Neural crest cell (in vitro differentiated cells): ENCODE measurements at regions not wholly inside any gene's neighbourhood (a gene's known extent, or its start where the extent isn't known, plus 50 kb on each side); places are given as distances from the start of the nearest gene placed in this dataset.

Source experiments
- DNase-seq: peaks from one replicate; pipeline ENCODE4 v3.0.0; 2021; ENCODE audit warnings: low read depth, mixed read lengths, low spot score
- H3K27ac Mint-ChIP-seq: one replicate; pipeline ENCODE4 v1.8.0; 2021; ENCODE audit warnings: mild to moderate bottlenecking, mixed read lengths; ENCODE audit not compliant: unreplicated experiment
- H3K27me3 Mint-ChIP-seq: 2 replicates; pipeline ENCODE4 v1.8.0; 2021; ENCODE audit warnings: low read depth, mild to moderate bottlenecking, mixed read lengths
- H3K36me3 Mint-ChIP-seq: 2 replicates; pipeline ENCODE4 v1.8.0; 2021; ENCODE audit warnings: low read depth, mild to moderate bottlenecking, mixed read lengths
- H3K4me1 Mint-ChIP-seq: 2 replicates; pipeline ENCODE4 v1.8.0; 2021; ENCODE audit warnings: mixed read lengths
- H3K4me3 Mint-ChIP-seq: one replicate; pipeline ENCODE4 v1.8.0; 2021; ENCODE audit warnings: mild to moderate bottlenecking, mixed read lengths
- H3K9me3 Mint-ChIP-seq: 2 replicates; pipeline ENCODE4 v1.8.0; 2021; ENCODE audit warnings: mixed read lengths
- CTCF ChIP-seq: fragments of 200-600 bp; sonication (generic); conservative IDR thresholded peaks from 2 replicates; pipeline ENCODE4 v1.5.0; 2021; ENCODE audit warnings: antibody characterized with exemption, mild to moderate bottlenecking

DNA sequence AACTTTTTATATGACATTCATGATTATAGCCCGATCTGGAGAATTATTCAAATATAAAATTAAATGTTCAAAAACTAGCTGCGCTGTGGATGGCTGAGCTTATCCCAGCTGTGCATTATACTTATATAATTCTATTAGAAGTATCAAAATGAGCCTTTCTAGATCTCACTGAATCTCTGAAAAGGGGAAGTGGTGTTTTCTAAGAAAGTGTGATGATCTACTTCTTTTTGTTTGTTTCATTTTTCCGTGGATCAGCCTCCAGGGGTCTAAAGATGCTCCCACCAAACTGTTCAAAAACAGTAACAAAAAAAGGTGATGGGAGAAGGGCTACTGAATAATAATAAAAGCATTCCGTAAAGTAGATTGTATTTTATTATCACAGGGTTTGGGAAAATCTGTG, 411.3 kb upstream of the PSMD7 start:
- Mint-ChIP-seq H3K27ac (no peak overlapping the region), H3K4me3 (no peak overlapping the region), H3K27me3 (peaks cover 6% of the 10 kb centered on the region), H3K4me1 (peaks cover 20% of the 10 kb centered on the region), H3K36me3 (no peaks in the 10 kb centered on the region), H3K9me3 (no peaks in the 10 kb centered on the region)
- TF ChIP-seq CTCF = no peak
- no peak for DNase-seq

DNA sequence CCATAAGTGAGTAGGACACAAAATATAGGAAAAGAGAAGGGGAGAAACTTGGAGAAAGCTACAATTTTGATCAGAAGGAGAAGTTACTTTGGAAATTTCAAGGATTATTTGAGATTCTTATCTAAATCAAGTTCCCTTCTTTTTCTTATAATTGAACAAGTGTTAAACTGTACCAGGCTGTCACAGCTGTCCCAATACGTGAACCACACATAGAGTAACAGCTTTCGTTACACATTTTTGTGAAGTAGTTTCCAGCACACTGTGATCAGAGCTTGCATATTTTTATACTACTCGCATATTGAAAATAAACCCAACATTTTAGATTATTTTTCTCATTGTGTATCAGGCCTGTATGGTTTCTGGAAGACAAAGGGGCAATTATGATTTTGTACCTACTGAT, 412.8 kb upstream of the PSMD7 start:
- Mint-ChIP-seq H3K4me3 (no peak overlapping the region), H3K27ac (no peak overlapping the region), H3K27me3 (peaks cover 1% of the 10 kb centered on the region), H3K9me3 (no peaks in the 10 kb centered on the region), H3K4me1 (peaks cover 25% of the 10 kb centered on the region), H3K36me3 (no peaks in the 10 kb centered on the region)
- DNase-seq = no peak
- no peak for TF ChIP-seq CTCF

- Mint-ChIP-seq H3K27me3 (no peaks in the 10 kb centered on the region), H3K4me3 (no peak overlapping the region), H3K9me3 (no peaks in the 10 kb centered on the region), H3K27ac (no peak overlapping the region), H3K4me1 (peaks cover 25% of the 10 kb centered on the region), H3K36me3 (no peaks in the 10 kb centered on the region)
- DNase-seq = no peak
- no peak for TF ChIP-seq CTCF
These were observed 413.5 kb upstream of the PSMD7 start for GRCh38 chr16:73883126-73883525.

- Mint-ChIP-seq H3K27me3 (no peaks in the 10 kb centered on the region), H3K27ac (no peak overlapping the region), H3K4me1 (peaks cover 25% of the 10 kb centered on the region), H3K4me3 (no peak overlapping the region), H3K36me3 (no peaks in the 10 kb centered on the region), H3K9me3 (no peaks in the 10 kb centered on the region)
- no peak for TF ChIP-seq CTCF
- no peak for DNase-seq
These were observed 414.0 kb upstream of the PSMD7 start for GRCh38 chr16:73882651-73883050.

DNA sequence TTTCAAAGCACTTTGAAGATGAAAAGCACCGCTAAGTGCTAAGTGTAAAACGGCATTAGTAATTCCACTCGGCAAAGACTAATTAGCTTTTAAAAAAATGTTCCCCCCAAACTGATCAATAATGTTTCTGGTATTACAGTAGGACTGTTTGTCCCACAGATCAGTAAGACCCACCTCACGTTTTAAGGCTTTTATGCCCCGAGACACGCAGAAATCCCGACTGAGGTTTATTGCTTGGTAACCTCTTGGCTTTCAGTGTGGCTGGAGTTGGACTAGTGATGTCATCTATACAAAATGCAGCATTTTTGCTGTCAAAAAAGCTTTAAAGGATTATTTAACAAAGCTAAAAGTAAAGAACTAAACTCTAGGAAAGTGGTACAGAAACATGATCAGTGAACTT, 414.6 kb upstream of the PSMD7 start:
- Mint-ChIP-seq H3K27ac (no peak overlapping the region), H3K9me3 (no peaks in the 10 kb centered on the region), H3K4me3 (no peak overlapping the region), H3K36me3 (no peaks in the 10 kb centered on the region), H3K4me1 (peaks cover 28% of the 10 kb centered on the region), H3K27me3 (no peaks in the 10 kb centered on the region)
- no peak for TF ChIP-seq CTCF
- no peak for DNase-seq

DNA sequence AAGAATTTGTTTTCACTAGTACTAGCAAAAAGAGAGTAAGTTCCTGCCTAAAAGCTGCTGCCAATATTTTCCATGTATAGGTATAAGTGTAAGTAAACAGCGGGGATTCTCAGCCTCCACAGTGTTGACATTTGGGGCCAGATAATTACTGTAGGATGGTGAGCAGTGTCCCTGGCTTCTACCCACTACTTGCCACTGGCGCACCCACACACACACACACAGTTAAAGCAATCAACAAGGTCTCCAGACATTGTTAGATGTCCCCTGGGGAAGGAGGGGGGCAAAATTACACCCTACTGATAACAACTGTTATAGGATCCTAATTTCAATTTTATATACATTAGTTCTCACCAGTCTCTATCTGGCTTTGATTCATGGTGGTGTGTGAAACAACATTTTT, 417.0 kb upstream of the PSMD7 start:
- Mint-ChIP-seq H3K4me1 (peaks cover 35% of the 10 kb centered on the region), H3K27ac (no peak overlapping the region), H3K27me3 (no peaks in the 10 kb centered on the region), H3K36me3 (no peaks in the 10 kb centered on the region), H3K9me3 (no peaks in the 10 kb centered on the region), H3K4me3 (no peak overlapping the region)
- DNase-seq = no peak
- TF ChIP-seq CTCF = no peak
